Cardiac fibroblast (primary cell): ENCODE measurements at regions not wholly inside any gene's neighbourhood (a gene's known extent, or its start where the extent isn't known, plus 50 kb on each side); places are given as distances from the start of the nearest gene placed in this dataset.

ENCODE experiments used
- DNase-seq, 2 donors: peaks; one replicate each; pipeline versions ENCODE4 v3.0.0 to v3.0.0-alpha.2; 2010; ENCODE audit warnings: low read depth in 2 of 2
- H3K4me3 ChIP-seq, 2 donors: replicated peaks in 1 of 2; 1 replicate in 1 of 2; 2 replicates in 1 of 2; pipeline ENCODE4 v1.5.1; 2011; ENCODE audit warnings: low read depth in 2 of 2, low read length in 2 of 2, mild to moderate bottlenecking in 2 of 2, moderate library complexity in 1 of 2
- TF ChIP-seq, protein P1 (sequence below): IDR thresholded peaks from one replicate; pipeline ENCODE4 v1.5.1; 2011; ENCODE audit warnings: low read depth, mild to moderate bottlenecking, low read length, inconsistent platforms

- H3K4me3 ChIP-seq = no peak overlapping the region
- TF ChIP-seq, protein P1, sequence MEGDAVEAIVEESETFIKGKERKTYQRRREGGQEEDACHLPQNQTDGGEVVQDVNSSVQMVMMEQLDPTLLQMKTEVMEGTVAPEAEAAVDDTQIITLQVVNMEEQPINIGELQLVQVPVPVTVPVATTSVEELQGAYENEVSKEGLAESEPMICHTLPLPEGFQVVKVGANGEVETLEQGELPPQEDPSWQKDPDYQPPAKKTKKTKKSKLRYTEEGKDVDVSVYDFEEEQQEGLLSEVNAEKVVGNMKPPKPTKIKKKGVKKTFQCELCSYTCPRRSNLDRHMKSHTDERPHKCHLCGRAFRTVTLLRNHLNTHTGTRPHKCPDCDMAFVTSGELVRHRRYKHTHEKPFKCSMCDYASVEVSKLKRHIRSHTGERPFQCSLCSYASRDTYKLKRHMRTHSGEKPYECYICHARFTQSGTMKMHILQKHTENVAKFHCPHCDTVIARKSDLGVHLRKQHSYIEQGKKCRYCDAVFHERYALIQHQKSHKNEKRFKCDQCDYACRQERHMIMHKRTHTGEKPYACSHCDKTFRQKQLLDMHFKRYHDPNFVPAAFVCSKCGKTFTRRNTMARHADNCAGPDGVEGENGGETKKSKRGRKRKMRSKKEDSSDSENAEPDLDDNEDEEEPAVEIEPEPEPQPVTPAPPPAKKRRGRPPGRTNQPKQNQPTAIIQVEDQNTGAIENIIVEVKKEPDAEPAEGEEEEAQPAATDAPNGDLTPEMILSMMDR = no peak
- DNase-seq = no peak
Observed at GRCh38 chr13:62040806-62041205, 625.2 kb upstream of the PCDH20 start.

DNA sequence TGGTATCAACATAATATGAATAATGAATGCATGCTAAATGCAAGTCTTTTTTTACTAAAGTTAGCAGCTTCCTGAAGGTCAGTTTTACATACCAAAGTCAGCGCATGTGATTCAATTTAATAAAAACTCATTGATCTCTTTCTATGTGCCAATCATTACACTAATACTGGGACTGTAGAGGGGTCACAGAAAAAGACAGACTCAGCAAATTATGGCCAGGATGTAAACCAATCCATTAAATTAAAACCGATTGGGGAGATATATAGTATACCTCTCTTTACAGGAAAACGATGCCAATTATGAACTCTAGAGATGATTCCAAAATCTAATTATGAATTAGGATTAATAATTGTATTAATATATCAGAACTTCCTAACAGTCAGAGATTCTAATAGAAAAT is 624.4 kb upstream of the PCDH20 start:
- TF ChIP-seq, protein P1 = no peak
- H3K4me3 ChIP-seq = no peak overlapping the region
- no peak for DNase-seq

DNA sequence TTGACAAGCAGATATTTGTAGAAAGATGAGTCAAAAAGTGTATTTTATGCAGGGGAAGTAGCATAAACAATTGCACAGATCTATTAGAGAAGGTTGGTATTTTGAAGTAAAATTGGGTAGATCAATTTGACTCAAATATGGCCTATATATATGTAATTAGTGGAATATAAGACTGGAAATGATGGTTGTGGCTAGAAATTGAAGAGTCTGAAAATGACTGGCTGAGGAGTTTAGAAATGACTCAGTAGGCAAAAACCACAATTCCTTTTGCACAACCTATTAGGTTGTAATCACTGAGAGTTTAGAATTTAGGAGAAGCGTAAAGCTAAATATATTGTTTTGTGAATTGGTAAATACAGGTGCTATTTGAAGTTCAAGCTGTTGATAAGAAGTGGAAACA is 622.6 kb upstream of the PCDH20 start:
- TF ChIP-seq, protein P1 = no peak
- DNase-seq = no peak
- H3K4me3 ChIP-seq = no peak overlapping the region

DNA sequence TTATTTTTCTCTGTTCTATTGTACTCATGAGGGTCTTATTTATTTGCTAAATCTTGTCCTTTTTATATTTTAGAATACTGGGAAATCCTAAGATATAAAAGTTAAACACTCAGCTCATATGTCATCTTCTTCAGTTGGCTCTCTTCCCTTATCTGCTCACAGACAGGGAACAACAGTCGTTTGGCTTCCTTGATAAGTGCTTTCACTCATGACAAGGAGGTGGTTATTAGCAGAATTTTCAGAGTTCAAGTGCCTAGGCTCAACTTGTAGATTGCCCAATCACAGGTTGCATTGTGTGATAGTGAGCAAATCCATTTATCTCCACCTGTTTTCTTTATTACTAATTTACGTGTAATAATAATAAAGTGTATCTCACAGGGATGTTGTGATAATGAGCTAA is 620.3 kb upstream of the PCDH20 start:
- H3K4me3 ChIP-seq = no peak overlapping the region
- DNase-seq = no peak
- TF ChIP-seq, protein P1 = no peak

GRCh38 chr13:62033934-62034333 is 618.3 kb upstream of the PCDH20 start:
- H3K4me3 ChIP-seq = no peak overlapping the region
- TF ChIP-seq, protein P1 = no peak
- no peak for DNase-seq

- no peak overlapping the region for H3K4me3 ChIP-seq
- TF ChIP-seq, protein P1 = no peak
- DNase-seq = no peak
Observed at GRCh38 chr13:62022369-62022768, 606.7 kb upstream of the PCDH20 start.

GRCh38 chr13:62019858-62020257 is 604.2 kb upstream of the PCDH20 start:
- TF ChIP-seq, protein P1 = no peak
- no peak overlapping the region for H3K4me3 ChIP-seq
- no peak for DNase-seq
